NCI-H128 (cell line): ENCODE measurements at regions not wholly inside any gene's neighbourhood (a gene's known extent, or its start where the extent isn't known, plus 50 kb on each side); places are given as distances from the start of the nearest gene placed in this dataset.

Experiments used
- DNase-seq: peaks from one replicate; lab custom pipeline; 2025; ENCODE audit not compliant: unreplicated experiment; lab: John Stamatoyannopoulos, UW

GRCh38 chr10:1978584-1978983, 241.3 kb upstream of the ADARB2 start:
- no peak for DNase-seq

GRCh38 chr10:1977461-1977860, 240.1 kb upstream of the ADARB2 start:
- no peak for DNase-seq

- DNase-seq = no peak
Measured at GRCh38 chr10:1972406-1972805, 235.1 kb upstream of the ADARB2 start.

- no peak for DNase-seq
Measured at GRCh38 chr10:1968257-1969033, 231.1 kb upstream of the ADARB2 start.

- DNase-seq = no peak
Measured at GRCh38 chr10:1966712-1967376, 229.5 kb upstream of the ADARB2 start.

DNA sequence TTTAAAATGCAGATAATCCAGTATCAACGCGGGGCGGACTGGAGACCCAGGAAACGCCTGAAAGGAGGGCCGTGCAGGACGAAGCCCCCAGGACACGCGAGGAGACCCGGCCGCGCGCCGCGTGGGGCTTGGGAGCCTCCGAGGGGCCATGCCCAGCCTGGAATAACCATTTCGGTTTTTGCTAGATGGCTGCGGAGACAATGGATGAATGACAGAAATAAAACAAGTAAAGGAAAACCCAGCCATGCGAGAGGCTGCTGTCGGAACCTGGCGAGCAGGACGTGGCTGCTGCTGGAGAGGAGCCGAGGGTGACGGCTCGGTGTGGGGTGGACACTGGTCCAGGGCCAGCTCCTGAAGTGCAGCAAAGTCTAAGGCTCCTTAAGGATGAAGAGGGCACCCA, 227.2 kb upstream of the ADARB2 start:
- DNase-seq = no peak

DNA sequence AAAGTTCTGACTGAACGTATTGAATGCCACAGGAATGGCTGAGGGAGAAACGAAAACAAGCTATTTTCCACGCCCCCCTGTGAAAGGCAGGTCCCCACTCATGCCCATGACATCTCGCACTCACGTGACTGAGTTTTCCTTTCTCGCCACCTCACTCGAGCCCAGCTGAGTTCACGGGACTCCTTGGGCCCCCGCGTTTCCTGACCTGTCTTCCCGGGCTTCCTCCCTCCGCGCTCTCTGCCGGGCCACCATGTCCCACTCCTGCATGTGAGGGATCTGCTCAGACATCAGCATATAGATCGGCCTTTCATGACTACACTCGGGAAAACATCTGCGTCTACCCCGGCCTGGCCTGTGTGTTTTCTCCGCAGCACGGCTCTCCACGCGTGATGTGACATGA, 226.0 kb upstream of the ADARB2 start:
- no peak for DNase-seq

- DNase-seq = no peak
Measured at GRCh38 chr10:1961989-1962388, 224.7 kb upstream of the ADARB2 start.

- DNase-seq = no peak
Measured at GRCh38 chr10:1960982-1961381, 223.7 kb upstream of the ADARB2 start.

DNA sequence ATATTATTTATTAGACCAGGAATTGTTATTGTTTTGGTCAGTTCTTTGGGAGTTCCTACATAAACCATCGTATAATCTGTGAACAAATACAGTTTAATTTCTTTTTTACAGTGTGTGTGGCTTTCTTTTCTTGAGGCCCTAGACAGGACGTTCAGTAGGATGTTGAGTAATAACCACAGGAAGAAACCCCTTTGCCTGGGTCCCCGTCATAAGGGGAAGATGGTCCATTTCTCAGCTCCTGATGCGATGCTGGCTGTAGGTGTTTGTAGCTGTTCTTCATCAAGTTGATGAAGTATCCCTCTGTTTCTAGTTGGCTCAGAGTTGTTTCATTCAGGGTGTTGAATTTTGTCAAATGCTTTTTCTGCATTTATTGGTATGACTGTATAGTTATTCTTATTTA, 219.7 kb upstream of the ADARB2 start:
- no peak for DNase-seq

DNA sequence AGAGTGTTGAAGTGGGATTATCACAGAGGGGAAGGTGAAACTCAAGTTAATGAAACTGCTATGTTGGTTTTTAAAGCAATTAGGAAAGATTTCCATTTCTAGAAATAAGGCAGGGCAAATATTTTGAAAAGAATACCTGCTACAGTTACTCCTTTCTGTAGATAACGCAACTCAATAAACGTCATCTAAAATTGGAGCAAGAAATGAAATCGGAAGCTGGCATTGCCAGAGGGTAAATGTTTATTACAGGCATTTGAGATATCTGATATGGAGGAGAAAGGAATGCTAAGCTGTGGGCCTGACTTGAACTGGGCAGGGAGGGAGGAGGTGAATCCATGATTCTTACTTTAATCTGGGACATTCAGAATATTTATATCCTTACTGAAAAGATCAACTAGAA, 217.0 kb upstream of the ADARB2 start:
- no peak for DNase-seq

GRCh38 chr10:1952126-1953095, 215.1 kb upstream of the ADARB2 start:
- DNase-seq = no peak

GRCh38 chr10:1950803-1951495, 213.6 kb upstream of the ADARB2 start:
- no peak for DNase-seq

- DNase-seq = no peak
Measured at GRCh38 chr10:1947464-1948003, 210.2 kb upstream of the ADARB2 start.

GRCh38 chr10:1944487-1944886, 207.2 kb upstream of the ADARB2 start:
- DNase-seq = no peak

- no peak for DNase-seq
Measured at GRCh38 chr10:1942478-1942877, 205.2 kb upstream of the ADARB2 start.

GRCh38 chr10:1939016-1939415, 201.7 kb upstream of the ADARB2 start:
- no peak for DNase-seq

DNA sequence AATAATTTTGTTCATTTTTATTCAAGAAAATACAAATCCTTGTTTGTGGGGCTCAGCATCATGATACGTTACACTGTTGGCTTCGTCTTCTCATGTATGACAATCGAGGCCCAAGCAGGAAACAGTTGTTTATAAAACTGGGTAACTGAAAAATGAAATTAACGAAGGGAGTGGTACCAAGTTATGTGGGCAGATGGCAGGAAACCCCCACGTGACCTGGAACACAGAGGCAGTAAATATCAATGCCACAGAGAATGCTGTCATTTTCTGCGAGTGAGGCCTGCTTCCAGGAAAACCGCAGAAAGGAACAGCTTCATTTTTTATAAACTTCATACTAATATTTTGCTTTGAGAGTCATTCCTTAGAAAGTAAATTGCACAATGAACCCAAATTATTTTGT, 201.0 kb upstream of the ADARB2 start:
- DNase-seq = no peak

DNA sequence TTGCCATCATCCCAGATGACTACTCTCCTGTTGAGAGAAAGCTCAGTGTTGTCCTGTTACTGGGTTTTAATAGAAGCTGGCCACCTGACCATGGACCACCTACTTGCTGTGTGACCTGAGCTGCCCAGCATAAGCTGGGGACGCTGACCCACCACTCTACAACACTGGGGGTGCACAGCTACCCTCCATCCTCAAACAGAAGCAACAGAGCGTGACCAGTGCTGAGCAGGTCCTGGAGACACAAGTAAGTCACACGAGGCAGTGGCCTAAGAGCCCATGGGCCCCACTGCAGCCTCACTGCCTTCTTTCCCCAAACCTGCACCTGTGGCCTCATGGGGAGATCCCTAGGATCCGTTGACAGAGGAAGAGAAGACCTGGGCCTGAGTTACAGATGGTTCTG, 198.6 kb upstream of the ADARB2 start:
- no peak for DNase-seq

- no peak for DNase-seq
Measured at GRCh38 chr10:1933215-1933614, 195.9 kb upstream of the ADARB2 start.

DNA sequence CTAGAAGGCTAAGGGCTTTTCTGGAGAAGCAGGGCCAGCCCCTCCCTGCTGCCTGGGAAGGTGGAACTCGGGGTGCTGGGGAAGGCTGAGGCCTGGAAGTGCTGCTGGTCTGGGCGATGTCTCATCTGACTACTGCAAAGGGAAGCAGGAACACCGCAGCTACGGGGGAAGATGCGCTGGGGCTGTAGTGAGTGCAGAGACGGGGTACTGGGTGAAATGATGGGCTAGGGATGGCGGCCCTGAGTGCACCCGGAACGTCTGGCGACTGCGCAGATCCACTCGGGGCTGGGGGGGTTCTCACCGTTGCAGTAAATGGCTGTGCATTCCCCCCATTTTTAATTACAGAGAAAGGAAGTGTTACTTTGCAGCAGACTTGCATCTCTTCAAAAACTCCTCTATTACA, 195.4 kb upstream of the ADARB2 start:
- DNase-seq = no peak
